Stimulated activated naive CD8-positive, alpha-beta T cell treated with anti-CD3 and anti-CD28 coated beads, Interleukin-15, Interleukin-2, amounts not matched to agents 100 U/mL and 50 U/mL, for 24 hours (primary cell): ENCODE measurements at regions not wholly inside any gene's neighbourhood (a gene's known extent, or its start where the extent isn't known, plus 50 kb on each side); places are given as distances from the start of the nearest gene placed in this dataset.

Experiments
- ATAC-seq: fragments of 150-1000 bp; cut with Tn5 transposase; one replicate; pipeline ENCODE4 v1.10.0; 2021
- DNase-seq: peaks from one replicate; pipeline ENCODE4 v3.0.0; 2021

GRCh38 chr7:7118822-7119221, 63.5 kb upstream of the C1GALT1 start:
- DNase-seq = no peak
- ATAC-seq = no peak

GRCh38 chr7:7119729-7120128, 62.6 kb upstream of the C1GALT1 start:
- ATAC-seq = no peak

GRCh38 chr7:7122033-7122478, 60.3 kb upstream of the C1GALT1 start:
- no peak for ATAC-seq
- DNase-seq = no peak

More at GRCh38 chr7:7119729-7120128, 62.6 kb upstream of the C1GALT1 start:
- DNase-seq = no peak

GRCh38 chr7:7122701-7123281, 59.6 kb upstream of the C1GALT1 start:
- ATAC-seq (no peak), DNase-seq (no peak)

- DNase-seq = no peak
- ATAC-seq = no peak
These were observed 56.4 kb upstream of the C1GALT1 start for GRCh38 chr7:7125963-7126362.

- DNase-seq (no peak), ATAC-seq (no peak)
These were observed 54.6 kb upstream of the C1GALT1 start for GRCh38 chr7:7127773-7128172.

- DNase-seq = no peak
- ATAC-seq = no peak
These were observed 53.0 kb upstream of the C1GALT1 start for GRCh38 chr7:7129381-7129780.

- no peak for ATAC-seq
These were observed 51.1 kb upstream of the C1GALT1 start for GRCh38 chr7:7131273-7131672.

More at GRCh38 chr7:7131273-7131672, 51.1 kb upstream of the C1GALT1 start:
- DNase-seq = no peak
